ENCODE measurements at regions not wholly inside any gene's neighbourhood (a gene's known extent, or its start where the extent isn't known, plus 50 kb on each side); places are given as distances from the start of the nearest gene placed in this dataset.
"Not testable (repeated sequence)": the region's sequence is repeated elsewhere in the genome, so short reads cannot be mapped to it uniquely, and the experiment has no call there.

DNA sequence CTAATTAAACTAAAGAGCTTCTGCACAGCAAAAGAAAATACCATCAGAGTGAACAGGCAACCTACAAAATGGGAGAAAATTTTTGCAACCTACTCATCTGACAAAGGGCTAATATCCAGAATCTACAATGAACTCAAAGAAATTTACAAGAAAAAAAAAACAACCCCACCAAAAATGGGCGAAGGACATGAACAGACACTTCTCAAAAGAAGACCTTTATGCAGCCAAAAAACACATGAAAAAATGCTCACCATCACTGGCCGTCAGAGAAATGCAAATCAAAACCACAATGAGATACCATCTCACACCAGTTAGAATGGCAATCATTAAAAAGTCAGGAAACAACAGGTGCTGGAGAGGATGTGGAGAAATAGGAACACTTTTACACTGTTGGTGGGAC lies 100.7 kb downstream of the GPX5 start:
- DNase-seq, result not testable (repeated sequence)

DNA sequence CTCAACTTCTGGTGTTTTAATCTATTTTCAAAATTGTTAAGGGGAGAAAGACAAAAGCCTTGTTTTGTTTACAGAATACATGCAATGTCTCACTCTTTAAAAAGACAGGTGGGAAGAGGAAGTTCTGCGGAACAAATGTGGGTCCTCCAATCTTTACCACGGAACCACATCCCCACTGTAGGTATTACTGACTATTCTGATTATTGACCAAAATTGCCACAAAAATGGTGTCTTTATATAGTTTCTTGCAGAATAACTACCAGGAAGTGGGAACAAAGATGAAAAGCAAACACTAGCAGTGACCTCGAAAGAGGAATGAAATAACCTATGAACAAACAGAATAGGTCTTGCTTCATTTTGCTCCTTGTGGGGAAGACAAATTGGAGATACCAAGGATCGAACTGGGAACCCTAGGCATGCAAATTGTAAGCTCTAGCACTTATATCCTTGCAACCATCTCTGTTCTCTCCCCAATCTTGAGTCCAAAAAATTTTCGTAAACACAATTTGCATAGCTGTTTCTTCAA lies 106.7 kb downstream of the GPX5 start:
- DNase-seq, result no peak

DNA sequence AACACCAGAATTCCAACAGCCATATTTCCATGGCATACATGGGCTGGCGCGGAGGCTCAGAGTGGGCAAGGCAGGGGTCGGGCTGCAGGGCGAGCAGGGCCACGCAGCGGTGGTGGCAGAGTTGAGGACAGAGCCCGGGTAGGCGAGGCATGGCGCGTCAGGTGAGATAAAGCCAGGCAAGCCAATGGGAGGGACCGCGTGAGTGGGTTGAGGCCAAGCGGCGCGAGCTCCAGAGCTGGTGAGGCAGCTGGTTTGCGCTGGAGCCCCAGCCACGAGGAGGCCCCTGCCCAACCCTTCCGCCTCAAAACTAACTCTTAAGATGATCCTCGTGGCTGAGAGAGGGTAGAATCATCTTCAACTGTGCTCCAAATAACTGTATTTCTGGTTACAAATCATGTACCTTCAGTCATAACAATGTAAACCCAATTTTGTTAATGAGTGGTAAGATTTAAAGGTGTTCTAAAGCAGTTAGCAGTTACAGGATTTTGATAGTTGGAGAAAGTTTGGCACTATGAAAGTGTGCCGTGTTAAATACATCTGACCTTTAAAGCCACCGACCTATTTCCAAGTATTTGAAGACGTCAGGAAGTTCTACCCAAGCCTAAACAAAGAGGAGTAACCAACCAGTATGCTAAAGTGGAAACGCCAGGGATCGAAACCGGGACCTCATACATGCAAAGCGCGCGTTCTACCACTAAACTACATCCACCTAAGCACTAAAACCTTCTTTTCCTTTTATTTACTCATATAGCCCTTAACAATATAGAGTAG lies 107.9 kb downstream of the GPX5 start:
- no peak for DNase-seq

GRCh38 chr6:28634411-28634760 lies 108.7 kb downstream of the GPX5 start:
- DNase-seq, result no peak

DNA sequence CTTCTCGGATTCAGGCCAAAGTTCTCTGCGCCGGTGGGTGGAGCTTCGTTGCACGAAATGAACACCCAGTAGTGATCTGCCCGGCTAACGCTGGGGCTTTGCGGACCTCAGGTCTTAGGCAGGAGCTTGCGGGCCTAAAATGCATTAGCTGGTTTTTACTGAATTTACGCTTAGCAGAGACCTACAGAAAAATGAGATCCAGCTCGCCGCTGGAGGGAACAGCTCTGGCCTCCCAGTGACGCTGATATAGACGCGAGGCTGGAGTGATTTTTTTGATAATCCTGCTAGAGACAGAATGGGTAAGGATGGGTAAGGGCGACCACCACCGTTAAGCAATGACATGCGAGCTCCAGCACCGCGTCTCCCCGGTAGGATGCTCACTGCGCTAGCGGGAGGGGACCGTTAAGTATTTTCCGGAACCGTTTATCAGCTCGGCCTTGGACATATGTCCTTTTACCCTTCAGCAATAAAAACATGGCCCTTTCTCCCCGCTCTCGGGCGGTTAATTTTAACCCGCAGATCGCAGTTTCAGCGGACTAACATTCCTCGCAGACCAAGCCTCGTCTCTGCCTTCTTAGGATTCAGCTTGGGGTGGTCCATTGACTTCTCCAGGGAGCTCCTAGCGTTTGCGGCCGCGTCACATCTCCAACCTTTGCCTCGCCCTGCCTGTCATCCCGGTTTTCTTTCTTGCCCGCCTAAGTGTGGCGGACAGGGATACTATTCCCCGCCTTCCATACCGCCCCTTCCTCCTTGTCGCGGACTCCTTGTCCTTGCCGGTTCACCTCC lies 109.3 kb downstream of the GPX5 start:
- DNase-seq, result no peak

DNA sequence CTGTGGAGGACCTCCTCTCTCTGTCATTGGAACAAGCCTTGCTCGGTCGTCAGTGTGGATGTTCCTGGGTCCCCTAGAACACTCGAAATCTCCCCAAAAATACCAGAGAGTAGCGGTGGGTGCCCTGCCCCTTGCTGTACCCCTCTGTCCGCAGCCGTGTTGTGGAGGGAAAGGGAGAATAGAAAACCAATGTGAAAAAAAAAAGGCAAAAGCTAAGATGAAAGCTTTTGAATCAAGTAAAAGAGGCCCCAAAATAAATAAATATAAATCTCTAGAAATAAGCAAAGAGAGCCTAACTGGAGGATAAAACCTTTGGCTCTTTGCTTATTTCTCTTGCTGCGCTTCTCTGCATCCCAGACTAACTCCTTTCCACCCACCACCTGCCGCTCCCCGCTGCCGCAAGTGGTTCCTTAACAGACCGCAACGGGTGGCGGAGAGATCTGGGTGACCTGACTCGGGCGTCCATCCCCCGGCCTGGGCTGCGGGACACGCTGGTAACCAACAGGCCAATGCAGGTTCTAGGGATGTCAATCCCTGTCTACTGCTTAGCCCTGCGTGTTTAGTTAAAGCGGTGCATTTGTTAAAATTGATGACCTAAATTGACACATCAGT lies 110.0 kb downstream of the GPX5 start:
- DNase-seq, result no peak

DNA sequence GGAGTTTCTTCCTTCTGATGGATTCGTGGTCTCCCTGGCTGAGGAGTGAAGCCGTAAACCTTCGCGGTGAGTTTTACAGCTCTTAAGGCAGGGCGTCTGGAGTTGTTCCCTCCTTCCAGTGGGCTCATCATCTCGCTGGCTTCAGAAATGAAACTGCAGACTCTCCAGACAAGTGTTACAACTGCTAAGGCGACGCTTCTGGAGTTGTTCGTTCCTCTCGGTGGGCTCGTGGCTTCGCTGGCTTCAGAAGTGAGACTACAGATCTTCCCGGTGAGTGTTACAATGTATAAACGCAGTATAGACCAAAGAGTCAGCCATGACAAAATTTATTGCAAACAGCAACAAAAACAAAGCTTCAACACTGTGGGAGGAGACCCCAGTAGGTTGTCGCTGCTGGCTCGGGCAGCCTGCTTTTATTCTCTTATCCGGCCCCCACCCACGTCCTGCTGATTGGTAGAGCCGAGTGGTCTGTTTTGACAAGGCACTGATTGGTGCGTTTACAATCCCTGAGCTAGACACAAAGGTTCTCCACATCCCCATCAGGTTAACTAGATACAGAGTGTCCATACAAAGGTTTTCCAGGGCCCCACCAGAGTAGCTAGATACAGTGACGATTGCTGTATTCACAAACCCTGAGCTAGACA lies 113.2 kb downstream of the GPX5 start:
- no peak for DNase-seq

DNA sequence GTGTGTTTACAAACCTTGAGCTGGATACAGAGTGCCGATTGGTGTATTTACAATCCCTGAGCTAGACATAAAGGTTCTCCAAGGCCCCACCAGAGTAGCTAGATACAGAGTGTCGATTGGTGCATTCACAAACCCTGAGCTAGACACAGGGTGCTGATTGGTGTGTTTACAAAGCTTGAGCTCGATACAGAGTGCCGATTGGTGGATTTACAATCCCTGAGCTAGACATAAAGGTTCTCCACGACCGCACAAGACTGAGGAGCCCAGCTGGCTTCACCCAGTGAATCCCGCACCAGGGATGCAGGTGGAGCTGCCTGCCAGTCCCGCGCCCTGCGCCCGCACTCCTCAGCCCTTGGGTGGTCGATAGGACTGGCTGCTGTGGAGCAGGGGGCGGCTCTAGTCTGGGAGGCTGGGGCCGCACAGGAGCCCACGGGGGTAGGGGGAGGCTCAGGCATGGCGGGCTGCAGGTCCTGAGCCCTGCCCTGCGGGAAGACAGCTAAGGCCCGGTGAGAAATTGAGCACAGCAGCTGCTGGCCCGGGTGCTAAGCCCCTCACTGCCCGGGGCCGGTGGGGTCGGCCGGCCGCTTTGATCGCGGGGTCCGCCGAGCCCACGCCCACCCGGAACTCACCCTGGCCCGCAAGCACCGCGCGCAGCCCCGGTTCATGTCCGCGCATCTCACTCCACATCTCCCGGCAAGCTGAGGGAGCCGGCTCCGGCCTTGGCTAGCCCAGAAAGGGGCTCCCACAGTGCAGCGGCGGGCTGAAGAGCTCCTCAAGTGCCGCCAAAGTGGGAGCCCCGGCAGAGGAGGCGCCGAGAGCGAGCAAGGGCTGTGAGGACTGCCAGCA lies 114.0 kb downstream of the GPX5 start:
- not testable (repeated sequence) for DNase-seq

- peak; percentile 12 for DNase-seq
Observed at GRCh38 chr6:28643017-28643740, 117.5 kb downstream of the GPX5 start.

GRCh38 chr6:28646650-28647049 lies 121.0 kb downstream of the GPX5 start:
- DNase-seq, result no peak

GRCh38 chr6:28648035-28648877 lies 122.6 kb downstream of the GPX5 start:
- peak; percentile 31 for DNase-seq

DNA sequence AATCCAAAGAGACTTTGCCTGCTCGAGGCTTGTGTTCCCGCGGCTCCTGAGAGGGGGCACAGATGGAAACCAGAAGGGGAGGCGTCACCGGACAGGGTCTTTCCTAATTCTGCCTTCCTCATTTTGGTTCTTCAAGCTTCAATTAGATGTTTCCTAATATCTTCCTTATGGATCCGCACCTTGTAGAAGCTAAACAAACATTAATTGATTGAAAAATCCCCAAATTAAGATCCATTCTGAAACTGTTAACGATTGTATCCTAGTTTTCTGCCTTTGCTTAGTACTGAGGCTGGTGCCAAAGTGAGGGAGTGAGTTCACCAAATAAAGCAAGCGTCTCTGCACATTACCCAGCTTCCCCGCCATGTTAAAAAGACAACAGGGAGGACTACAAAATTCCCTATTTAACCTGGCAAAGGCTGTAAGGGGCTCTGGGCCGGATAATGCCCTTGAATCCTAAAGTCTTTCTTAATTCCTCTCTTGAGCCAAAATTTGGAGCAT lies 123.2 kb downstream of the GPX5 start:
- DNase-seq, result no peak

- DNase-seq, result no peak
Observed at GRCh38 chr6:28651161-28651560, 125.5 kb downstream of the GPX5 start.

- DNase-seq, result no peak
Observed at GRCh38 chr6:28653876-28654275, 128.2 kb downstream of the GPX5 start.

DNA sequence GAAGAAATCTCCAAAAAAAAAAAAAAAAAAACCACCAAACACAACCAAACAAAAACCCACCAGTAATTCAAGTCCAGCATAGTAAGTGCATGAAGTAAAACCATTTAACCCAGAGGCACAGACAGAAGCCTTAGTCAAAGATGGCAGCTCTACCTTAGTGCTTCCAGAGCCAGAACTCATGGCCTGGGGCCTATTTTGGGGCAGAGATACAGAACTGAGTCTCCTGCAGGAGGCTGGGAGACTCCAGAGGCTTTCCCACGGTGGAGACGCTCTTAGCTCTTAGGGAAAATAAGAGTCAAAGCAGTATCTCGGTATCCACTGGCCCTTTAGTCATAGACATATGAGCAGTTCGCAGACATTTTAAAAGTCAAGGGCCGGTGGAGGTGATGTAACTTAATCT lies 129.5 kb downstream of the GPX5 start:
- no peak for DNase-seq

- no peak for DNase-seq
Observed at GRCh38 chr6:28656715-28657114, 131.0 kb downstream of the GPX5 start.

DNA sequence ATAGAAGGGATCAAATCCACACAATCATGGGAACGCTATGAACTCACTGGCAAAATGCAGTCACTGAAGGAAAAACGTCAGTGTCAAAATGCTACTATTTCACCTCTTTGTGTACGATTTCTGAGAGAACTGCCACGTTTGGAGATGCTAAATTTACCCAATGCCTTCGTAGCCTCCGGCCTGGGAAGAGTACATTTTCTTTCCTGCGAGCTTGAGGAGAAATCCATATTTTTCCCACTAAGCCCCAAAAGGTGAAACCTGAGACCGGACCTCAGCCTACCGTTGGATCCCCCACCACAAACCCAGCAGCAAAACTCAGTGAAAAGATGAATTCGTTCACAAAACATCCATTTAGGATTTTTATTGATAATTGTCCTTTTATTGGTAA lies 131.7 kb downstream of the GPX5 start:
- no peak for DNase-seq

DNA sequence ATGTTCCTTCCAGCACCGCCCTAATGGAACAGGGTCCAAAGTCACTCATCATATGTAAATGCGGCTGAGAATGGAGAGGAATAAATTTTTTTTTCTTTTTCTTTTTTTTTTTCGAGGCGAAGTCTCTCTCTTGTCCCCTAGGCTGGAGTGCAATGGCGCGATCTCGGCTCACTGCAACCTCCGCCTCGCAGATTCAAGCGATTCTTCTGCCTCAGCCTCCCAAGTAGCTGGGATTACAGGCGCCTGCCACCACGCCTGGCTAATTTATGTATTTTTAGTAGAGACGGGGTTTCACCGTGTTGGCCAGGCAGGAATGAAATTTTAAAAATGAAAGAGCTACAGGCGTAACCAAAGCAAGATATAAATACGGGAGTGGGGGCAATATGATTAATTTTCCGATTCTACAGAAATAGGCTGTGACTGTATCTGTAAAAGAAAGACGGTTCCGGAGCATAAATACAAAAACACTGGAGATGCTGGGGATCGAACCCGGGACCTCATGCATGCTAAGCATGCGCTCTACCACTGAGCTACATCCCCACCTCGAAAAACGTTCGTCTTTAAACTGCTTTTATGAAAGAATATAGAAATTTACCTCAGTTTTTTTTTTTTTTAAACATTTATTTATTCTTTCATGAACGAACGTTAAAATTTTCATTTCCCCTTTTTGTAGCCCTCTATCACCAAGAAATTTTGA lies 132.2 kb downstream of the GPX5 start:
- peak; percentile 9 for DNase-seq

- DNase-seq, result no peak
Observed at GRCh38 chr6:28658475-28659249, 133.0 kb downstream of the GPX5 start.
